ENCODE measurements at regions not wholly inside any gene's neighbourhood (a gene's known extent, or its start where the extent isn't known, plus 50 kb on each side); places are given as distances from the start of the nearest gene placed in this dataset.

DNA sequence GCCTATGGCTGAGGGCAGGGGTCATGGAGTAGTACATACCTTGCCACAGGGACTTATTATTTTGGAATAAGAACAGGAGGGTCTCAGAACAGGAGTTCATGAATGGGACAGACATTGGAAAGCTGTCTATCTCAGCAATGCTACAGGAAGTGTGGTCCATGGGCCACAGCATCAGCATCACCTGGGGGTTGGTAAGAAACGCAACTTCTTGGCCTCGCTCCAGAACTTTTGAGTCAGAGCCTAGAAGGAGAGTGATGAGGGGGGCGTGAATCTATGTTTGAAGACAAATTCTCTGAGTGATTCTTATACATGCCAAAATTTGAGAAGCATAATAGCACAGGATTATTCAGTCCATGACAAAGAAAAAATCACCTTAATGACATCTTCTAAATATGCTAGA lies 156.6 kb downstream of the RPAP3 start:
- Histone ChIP-seq H3K9me3 (ENCODE audit: low read depth) (no peaks in the 10 kb centered on the region), H3K4me2 (no peak overlapping the region), H3K4me1 (ENCODE audit: insufficient read depth) (no peaks in the 10 kb centered on the region), H2AFZ (no peak overlapping the region), H3K36me3 (replicated peaks; ENCODE audit: insufficient read depth, low read depth) (no peaks in the 10 kb centered on the region), H3K27ac (no peak overlapping the region), H3K4me3 (no peak overlapping the region), H3K9me2 (replicated peaks; ENCODE audit: insufficient read depth) (no peaks in the 10 kb centered on the region), H3K79me2 (no peaks in the 10 kb centered on the region), H4K20me1 (ENCODE audit: insufficient read depth, poor library complexity, severe bottlenecking) (no peaks in the 10 kb centered on the region), H3K27me3 (no peaks in the 10 kb centered on the region)
- TF ChIP-seq, protein P1, sequence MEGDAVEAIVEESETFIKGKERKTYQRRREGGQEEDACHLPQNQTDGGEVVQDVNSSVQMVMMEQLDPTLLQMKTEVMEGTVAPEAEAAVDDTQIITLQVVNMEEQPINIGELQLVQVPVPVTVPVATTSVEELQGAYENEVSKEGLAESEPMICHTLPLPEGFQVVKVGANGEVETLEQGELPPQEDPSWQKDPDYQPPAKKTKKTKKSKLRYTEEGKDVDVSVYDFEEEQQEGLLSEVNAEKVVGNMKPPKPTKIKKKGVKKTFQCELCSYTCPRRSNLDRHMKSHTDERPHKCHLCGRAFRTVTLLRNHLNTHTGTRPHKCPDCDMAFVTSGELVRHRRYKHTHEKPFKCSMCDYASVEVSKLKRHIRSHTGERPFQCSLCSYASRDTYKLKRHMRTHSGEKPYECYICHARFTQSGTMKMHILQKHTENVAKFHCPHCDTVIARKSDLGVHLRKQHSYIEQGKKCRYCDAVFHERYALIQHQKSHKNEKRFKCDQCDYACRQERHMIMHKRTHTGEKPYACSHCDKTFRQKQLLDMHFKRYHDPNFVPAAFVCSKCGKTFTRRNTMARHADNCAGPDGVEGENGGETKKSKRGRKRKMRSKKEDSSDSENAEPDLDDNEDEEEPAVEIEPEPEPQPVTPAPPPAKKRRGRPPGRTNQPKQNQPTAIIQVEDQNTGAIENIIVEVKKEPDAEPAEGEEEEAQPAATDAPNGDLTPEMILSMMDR (IDR thresholded peaks at IDR 0.05; ENCODE audit: poor library complexity): no peak
- TF ChIP-seq EZH2 (IDR thresholded peaks at IDR 0.05; ENCODE audit: borderline replicate concordance) (no peak), EZH2phosphoT487 (IDR thresholded peaks at IDR 0.05; ENCODE audit: low read depth, severe bottlenecking, unreplicated experiment) (no peak)
- no peak for DNase-seq (ENCODE audit: low spot score)
- WGBS (ENCODE audit: low lambda C conversion rate, missing lambda C conversion rate): 90% methylated on average over 3 of the region's 3 CpGs

DNA sequence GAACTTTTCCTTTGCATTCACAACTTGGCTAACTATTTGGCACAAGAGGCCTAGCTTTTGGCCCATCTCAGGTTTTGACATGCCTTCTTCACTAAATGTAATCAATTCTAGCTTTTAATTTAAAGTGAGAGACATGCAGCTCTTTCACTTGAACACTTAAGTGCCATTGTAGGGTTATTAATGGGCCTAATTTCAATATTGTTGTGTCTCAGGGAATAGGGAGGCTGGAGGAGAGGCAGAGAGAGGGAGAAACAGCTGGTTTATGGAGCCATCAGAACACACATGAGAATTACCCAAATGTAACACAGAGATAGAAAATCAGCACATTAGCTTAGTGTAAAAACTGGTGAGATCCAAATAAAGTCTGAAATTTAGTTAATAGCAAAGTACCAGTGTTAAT lies 157.4 kb downstream of the RPAP3 start:
- TF ChIP-seq EZH2 (IDR thresholded peaks at IDR 0.05; ENCODE audit: borderline replicate concordance): no peak
- no peak for TF ChIP-seq EZH2phosphoT487 (IDR thresholded peaks at IDR 0.05; ENCODE audit: low read depth, severe bottlenecking, unreplicated experiment)
- TF ChIP-seq, protein P1 (IDR thresholded peaks at IDR 0.05; ENCODE audit: poor library complexity): no peak
- no peaks in the 10 kb centered on the region for H3K27me3 ChIP-seq
- no peak overlapping the region for H3K4me3 ChIP-seq
- H3K79me2 ChIP-seq: no peaks in the 10 kb centered on the region
- H3K27ac ChIP-seq: no peak overlapping the region
- H2AFZ ChIP-seq: no peak overlapping the region
- H3K9me2 ChIP-seq (replicated peaks; ENCODE audit: insufficient read depth): no peaks in the 10 kb centered on the region
- H3K4me1 ChIP-seq (ENCODE audit: insufficient read depth): no peaks in the 10 kb centered on the region
- no peaks in the 10 kb centered on the region for H4K20me1 ChIP-seq (ENCODE audit: insufficient read depth, poor library complexity, severe bottlenecking)
- no peaks in the 10 kb centered on the region for H3K36me3 ChIP-seq (replicated peaks; ENCODE audit: insufficient read depth, low read depth)
- no peak overlapping the region for H3K4me2 ChIP-seq
- DNase-seq (ENCODE audit: low spot score): no peak
- H3K9me3 ChIP-seq (ENCODE audit: low read depth): no peaks in the 10 kb centered on the region

DNA sequence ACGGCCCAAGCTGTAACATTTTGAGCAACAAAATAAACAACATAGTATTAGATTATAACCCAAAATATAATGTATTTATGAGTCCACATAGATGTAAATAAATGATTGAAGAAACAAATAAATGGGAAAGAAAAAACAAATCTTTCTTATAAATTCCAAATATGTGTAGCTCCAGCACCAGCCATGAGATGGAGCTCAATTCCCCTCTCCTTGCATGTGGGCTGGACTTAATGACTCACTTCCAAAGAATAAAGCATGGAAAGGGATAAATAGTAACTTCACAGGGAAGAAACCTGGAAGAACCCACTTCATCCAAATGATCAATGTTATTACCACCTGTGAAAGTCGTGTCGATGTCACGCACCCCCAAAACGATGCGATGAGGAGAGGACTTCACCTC lies 158.8 kb downstream of the RPAP3 start:
- Histone ChIP-seq H3K27me3 (no peaks in the 10 kb centered on the region), H3K9me2 (replicated peaks; ENCODE audit: insufficient read depth) (no peaks in the 10 kb centered on the region), H3K36me3 (replicated peaks; ENCODE audit: insufficient read depth, low read depth) (no peaks in the 10 kb centered on the region), H3K4me1 (ENCODE audit: insufficient read depth) (no peaks in the 10 kb centered on the region), H4K20me1 (ENCODE audit: insufficient read depth, poor library complexity, severe bottlenecking) (no peaks in the 10 kb centered on the region), H3K4me3 (no peak overlapping the region), H3K9me3 (ENCODE audit: low read depth) (no peaks in the 10 kb centered on the region), H3K4me2 (no peak overlapping the region), H3K79me2 (no peaks in the 10 kb centered on the region), H2AFZ (no peak overlapping the region), H3K27ac (no peak overlapping the region)
- DNase-seq (ENCODE audit: low spot score): no peak
- WGBS (ENCODE audit: low lambda C conversion rate, missing lambda C conversion rate): 86% methylated on average over 6 of the region's 6 CpGs
- no peak for TF ChIP-seq EZH2 (IDR thresholded peaks at IDR 0.05; ENCODE audit: borderline replicate concordance)
- TF ChIP-seq, protein P1 (IDR thresholded peaks at IDR 0.05; ENCODE audit: poor library complexity): peak; percentile 8
- no peak for TF ChIP-seq EZH2phosphoT487 (IDR thresholded peaks at IDR 0.05; ENCODE audit: low read depth, severe bottlenecking, unreplicated experiment)
